Stomach smooth muscle (tissue), 2 donors: ENCODE measurements at regions not wholly inside any gene's neighbourhood (a gene's known extent, or its start where the extent isn't known, plus 50 kb on each side); places are given as distances from the start of the nearest gene placed in this dataset.

ENCODE experiments used
- H3K27ac ChIP-seq: one replicate; pipeline ENCODE4 v1.7.0; 2013; ENCODE audit warnings: mild to moderate bottlenecking, low read length, inconsistent platforms
- H3K27me3 ChIP-seq, 2 donors: one replicate each; pipeline ENCODE4 v1.7.0; 2013; ENCODE audit warnings: low read length in 2 of 2; ENCODE audit not compliant: insufficient read depth in 2 of 2, control insufficient read depth in 1 of 2
- H3K36me3 ChIP-seq, 2 donors: one replicate each; pipeline ENCODE4 v1.7.0; 2013; ENCODE audit warnings: low read length in 2 of 2; ENCODE audit not compliant: control insufficient read depth in 2 of 2, insufficient read depth in 2 of 2
- H3K4me1 ChIP-seq: one replicate; pipeline ENCODE4 v1.7.0; 2013; ENCODE audit warnings: low read length; ENCODE audit not compliant: control insufficient read depth, insufficient read depth
- H3K4me3 ChIP-seq, 2 donors: one replicate each; pipeline ENCODE4 v1.7.0; 2013; ENCODE audit warnings: low read length in 2 of 2
- H3K9ac ChIP-seq, 2 donors: one replicate each; pipeline ENCODE4 v1.7.0; 2013; ENCODE audit warnings: low read length in 2 of 2, mild to moderate bottlenecking in 1 of 2
- H3K9me3 ChIP-seq, 2 donors: one replicate each; pipeline ENCODE4 v1.7.0; 2013; ENCODE audit warnings: low read length in 2 of 2; ENCODE audit not compliant: control insufficient read depth in 2 of 2
- donor health status: healthy.
- donor health status: Pancreatic carcinoma.

GRCh38 chr4:14379183-14379582 is 623.1 kb upstream of the CPEB2 start:
- Histone ChIP-seq H3K4me3 (no peak overlapping the region), H3K27me3 (no peaks in the 10 kb centered on the region), H3K36me3 (no peaks in the 10 kb centered on the region), H3K27ac (no peak overlapping the region), H3K9me3 (no peaks in the 10 kb centered on the region), H3K4me1 (no peaks in the 10 kb centered on the region), H3K9ac (no peak overlapping the region)

DNA sequence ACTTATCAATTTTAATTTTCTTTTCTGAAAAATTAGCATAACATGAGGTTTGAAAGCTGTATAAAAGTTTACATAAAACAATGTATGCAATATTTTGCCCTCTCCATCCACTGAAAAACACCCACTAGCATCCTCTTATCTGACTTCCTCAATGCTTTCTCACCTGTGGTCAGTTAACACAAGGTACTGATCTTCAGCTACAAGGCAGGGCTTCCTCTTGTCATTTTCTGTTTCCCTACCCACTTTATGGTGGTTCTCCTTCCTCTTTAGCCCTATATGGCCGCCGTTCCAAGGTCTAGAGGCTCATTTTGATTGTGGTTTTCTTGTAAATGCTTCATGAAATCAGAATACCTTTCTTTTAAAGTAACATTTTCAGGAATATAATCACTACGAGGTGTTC is 618.6 kb upstream of the CPEB2 start:
- no peak overlapping the region for H3K9ac ChIP-seq

DNA sequence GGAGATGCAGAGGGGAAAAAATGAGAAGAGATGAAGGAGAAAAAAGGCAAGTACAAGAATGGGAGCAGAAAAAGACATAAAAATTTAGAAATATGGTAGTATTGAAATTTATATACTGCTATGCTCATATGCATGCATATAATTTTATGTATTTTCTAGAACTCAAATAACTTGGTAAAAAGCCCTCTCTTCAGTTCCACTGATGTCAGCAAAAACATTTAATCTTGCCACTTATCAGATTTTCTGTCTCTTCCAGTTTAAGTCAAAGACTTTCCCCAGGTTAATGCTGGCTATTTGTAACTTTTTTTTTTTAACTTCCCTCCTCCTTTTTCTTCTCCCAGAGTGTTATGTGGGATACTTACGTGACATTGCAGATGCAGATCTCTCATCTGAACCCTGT is 617.5 kb upstream of the CPEB2 start:
- Histone ChIP-seq H3K27me3 (no peaks in the 10 kb centered on the region), H3K4me3 (no peak overlapping the region), H3K27ac (no peak overlapping the region)

More for the DNA sequence above, 618.6 kb upstream of the CPEB2 start:
- Histone ChIP-seq H3K4me3 (no peak overlapping the region), H3K36me3 (no peaks in the 10 kb centered on the region), H3K9me3 (no peaks in the 10 kb centered on the region), H3K4me1 (no peaks in the 10 kb centered on the region), H3K27me3 (no peaks in the 10 kb centered on the region), H3K27ac (no peak overlapping the region)

GRCh38 chr4:14386196-14386595 is 616.1 kb upstream of the CPEB2 start:
- Histone ChIP-seq H3K9ac (no peak overlapping the region), H3K4me3 (no peak overlapping the region), H3K27me3 (no peaks in the 10 kb centered on the region), H3K9me3 (no peaks in the 10 kb centered on the region), H3K4me1 (no peaks in the 10 kb centered on the region), H3K27ac (no peak overlapping the region), H3K36me3 (no peaks in the 10 kb centered on the region)

More for the DNA sequence above, 617.5 kb upstream of the CPEB2 start:
- H3K4me1 ChIP-seq, result no peaks in the 10 kb centered on the region
- no peaks in the 10 kb centered on the region for H3K36me3 ChIP-seq
- no peak overlapping the region for H3K9ac ChIP-seq
- no peaks in the 10 kb centered on the region for H3K9me3 ChIP-seq

DNA sequence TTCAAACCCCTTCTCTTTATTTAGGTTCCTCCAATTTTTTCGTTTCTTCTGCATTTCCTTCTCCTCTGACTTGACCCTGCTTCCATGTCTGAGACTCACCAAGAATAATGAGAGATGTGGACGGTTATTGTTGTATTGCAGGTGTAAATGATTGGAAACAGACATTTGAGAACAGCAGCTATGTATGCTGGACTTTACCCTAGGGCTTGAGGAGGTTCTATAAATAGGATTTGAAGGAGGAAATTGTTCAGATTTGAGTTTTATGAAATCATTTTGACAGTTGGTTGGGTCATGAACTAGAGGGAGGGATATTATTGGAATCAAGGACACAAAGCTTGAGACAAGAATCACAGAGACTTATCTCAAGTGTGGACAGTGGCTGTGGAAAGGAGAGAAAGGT is 614.6 kb upstream of the CPEB2 start:
- Histone ChIP-seq H3K27me3 (no peaks in the 10 kb centered on the region), H3K9ac (no peak overlapping the region), H3K36me3 (no peaks in the 10 kb centered on the region), H3K27ac (no peak overlapping the region), H3K4me3 (no peak overlapping the region), H3K9me3 (no peaks in the 10 kb centered on the region), H3K4me1 (no peaks in the 10 kb centered on the region)

DNA sequence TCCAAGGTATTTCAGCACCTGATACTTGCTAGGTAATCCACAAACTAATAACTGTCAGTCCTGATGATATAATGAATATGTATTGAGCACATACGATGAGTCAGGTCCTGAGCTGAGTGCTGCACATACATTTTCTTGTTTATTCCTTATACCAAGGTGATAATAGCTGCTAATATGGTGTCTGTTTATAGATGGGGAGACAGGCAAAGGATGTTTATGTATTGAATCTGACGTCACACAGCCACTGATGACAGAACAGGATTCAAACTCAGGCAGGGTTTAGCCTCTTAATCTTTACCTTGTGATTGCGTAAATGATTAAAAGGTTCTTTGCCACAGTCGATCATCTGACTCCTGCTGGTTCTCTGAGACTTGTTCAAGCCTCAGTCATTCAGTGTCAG is 609.9 kb upstream of the CPEB2 start:
- no peaks in the 10 kb centered on the region for H3K4me1 ChIP-seq
- H3K4me3 ChIP-seq, result no peak overlapping the region
- no peak overlapping the region for H3K9ac ChIP-seq

GRCh38 chr4:14396183-14396582 is 606.1 kb upstream of the CPEB2 start:
- H3K9me3 ChIP-seq, result no peaks in the 10 kb centered on the region
- no peaks in the 10 kb centered on the region for H3K36me3 ChIP-seq
- no peaks in the 10 kb centered on the region for H3K4me1 ChIP-seq
- peaks cover 0 to 2% of the 10 kb centered on the region in 2 donors for H3K27me3 ChIP-seq
- no peak overlapping the region for H3K4me3 ChIP-seq
- H3K27ac ChIP-seq, result no peak overlapping the region
- H3K9ac ChIP-seq, result no peak overlapping the region

More for the DNA sequence above, 609.9 kb upstream of the CPEB2 start:
- Histone ChIP-seq H3K27me3 (peaks cover 0 to 2% of the 10 kb centered on the region in 2 donors), H3K9me3 (no peaks in the 10 kb centered on the region), H3K27ac (no peak overlapping the region), H3K36me3 (no peaks in the 10 kb centered on the region)

GRCh38 chr4:14399848-14400247 is 602.4 kb upstream of the CPEB2 start:
- no peaks in the 10 kb centered on the region for H3K36me3 ChIP-seq
- H3K9ac ChIP-seq, result no peak overlapping the region
- no peak overlapping the region for H3K27ac ChIP-seq
- H3K9me3 ChIP-seq, result no peaks in the 10 kb centered on the region
- H3K27me3 ChIP-seq, result peaks cover 0 to 2% of the 10 kb centered on the region in 2 donors
- peaks cover 4% of the 10 kb centered on the region for H3K4me1 ChIP-seq
- no peak overlapping the region for H3K4me3 ChIP-seq

- Histone ChIP-seq H3K4me1 (peaks cover 7% of the 10 kb centered on the region), H3K9ac (no peak overlapping the region), H3K9me3 (no peaks in the 10 kb centered on the region), H3K27me3 (peaks cover 0 to under 1% of the 10 kb centered on the region in 2 donors), H3K4me3 (no peak overlapping the region), H3K27ac (no peak overlapping the region), H3K36me3 (no peaks in the 10 kb centered on the region)
Observed at GRCh38 chr4:14400307-14400706, 602.0 kb upstream of the CPEB2 start.

DNA sequence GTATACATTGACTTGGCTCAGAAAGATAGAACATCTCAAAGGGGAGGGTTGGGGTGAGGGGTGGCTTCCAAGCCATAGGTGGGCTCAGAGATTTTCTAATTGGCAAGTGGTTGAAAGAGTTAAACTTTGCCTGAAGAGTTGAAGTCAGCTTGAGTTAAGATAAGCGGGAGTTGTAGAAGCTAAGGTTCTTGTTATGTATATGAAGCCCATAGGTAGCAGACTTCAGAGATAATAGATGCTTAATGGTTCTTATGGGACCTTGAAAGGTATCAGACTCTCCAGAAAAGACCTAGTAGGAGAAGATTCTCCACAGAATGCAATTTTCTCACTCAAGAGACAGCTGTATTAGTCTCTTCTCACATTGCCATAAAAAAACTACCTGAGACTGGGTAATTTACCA is 599.1 kb upstream of the CPEB2 start:
- no peaks in the 10 kb centered on the region for H3K36me3 ChIP-seq

DNA sequence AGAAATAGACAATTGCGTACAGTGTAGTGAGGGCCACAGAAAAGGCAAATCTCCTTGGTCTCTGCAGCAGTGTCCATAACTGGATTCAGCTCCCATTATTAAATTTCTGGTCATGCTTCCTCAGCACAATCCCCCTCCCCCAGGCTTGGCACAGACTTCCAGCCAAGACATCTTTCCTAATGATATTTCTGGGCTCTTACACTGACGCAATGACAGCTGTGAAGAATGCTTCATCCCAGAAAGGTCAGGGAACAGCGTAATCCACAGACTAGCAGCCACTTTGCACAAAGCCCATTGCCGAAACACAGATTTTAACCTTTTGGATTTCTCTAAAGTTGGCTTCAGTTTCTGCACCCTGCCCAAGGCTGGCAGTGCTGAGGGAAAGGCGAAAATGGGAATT is 597.6 kb upstream of the CPEB2 start:
- Histone ChIP-seq H3K27me3 (no peaks in the 10 kb centered on the region), H3K4me1 (peaks cover 10% of the 10 kb centered on the region), H3K9me3 (no peaks in the 10 kb centered on the region), H3K36me3 (no peaks in the 10 kb centered on the region), H3K9ac (no peak overlapping the region), H3K4me3 (no peak overlapping the region), H3K27ac (no peak overlapping the region)

More for the DNA sequence above, 599.1 kb upstream of the CPEB2 start:
- Histone ChIP-seq H3K27me3 (no peaks in the 10 kb centered on the region), H3K4me1 (peaks cover 10% of the 10 kb centered on the region), H3K27ac (no peak overlapping the region), H3K9ac (no peak overlapping the region), H3K4me3 (no peak overlapping the region), H3K9me3 (no peaks in the 10 kb centered on the region)
